GM21526 (cell line): ENCODE measurements at regions not wholly inside any gene's neighbourhood (a gene's known extent, or its start where the extent isn't known, plus 50 kb on each side); places are given as distances from the start of the nearest gene placed in this dataset.
A peak's percentile ranks its signal among the peaks of the same experiment; 100 is the strongest.

Experiments
- ATAC-seq: cut with Tn5 transposase; IDR thresholded peaks from one replicate; pipeline ENCODE4 v1.9.1; 2021; ENCODE audit warnings: moderate library complexity; ENCODE audit not compliant: unreplicated experiment, low FRiP score

- no peak for ATAC-seq
These were observed 158.6 kb upstream of the PARP11 start for GRCh38 chr12:4031703-4032291.

GRCh38 chr12:4030929-4031702 lies 157.9 kb upstream of the PARP11 start:
- ATAC-seq: peak; percentile 88

GRCh38 chr12:4027412-4027811 lies 154.2 kb upstream of the PARP11 start:
- ATAC-seq: no peak

GRCh38 chr12:4026517-4026916 lies 153.3 kb upstream of the PARP11 start:
- ATAC-seq: no peak

GRCh38 chr12:4026020-4026358 lies 152.8 kb upstream of the PARP11 start:
- no peak for ATAC-seq

GRCh38 chr12:4025181-4026019 lies 152.2 kb upstream of the PARP11 start:
- ATAC-seq: no peak

- ATAC-seq: no peak
These were observed 151.5 kb upstream of the PARP11 start for GRCh38 chr12:4024701-4025100.

- no peak for ATAC-seq
These were observed 142.3 kb upstream of the PARP11 start for GRCh38 chr12:4015225-4016091.

GRCh38 chr12:4014858-4015224 lies 141.6 kb upstream of the PARP11 start:
- no peak for ATAC-seq

- ATAC-seq: no peak
These were observed 141.2 kb upstream of the PARP11 start for GRCh38 chr12:4014444-4014843.

GRCh38 chr12:4012977-4013968 lies 140.1 kb upstream of the PARP11 start:
- no peak for ATAC-seq

GRCh38 chr12:4012073-4012472 lies 138.9 kb upstream of the PARP11 start:
- no peak for ATAC-seq

GRCh38 chr12:4011597-4011996 lies 138.4 kb upstream of the PARP11 start:
- ATAC-seq: no peak

GRCh38 chr12:4009979-4010704 lies 136.9 kb upstream of the PARP11 start:
- ATAC-seq: no peak

GRCh38 chr12:4006743-4007142 lies 133.5 kb upstream of the PARP11 start:
- ATAC-seq: no peak

GRCh38 chr12:4005851-4006430 lies 132.7 kb upstream of the PARP11 start:
- no peak for ATAC-seq

GRCh38 chr12:4003576-4003975 lies 130.4 kb upstream of the PARP11 start:
- ATAC-seq: no peak

- ATAC-seq: no peak
These were observed 129.4 kb upstream of the PARP11 start for GRCh38 chr12:4002601-4003000.
